ENCODE measurements at regions not wholly inside any gene's neighbourhood (a gene's known extent, or its start where the extent isn't known, plus 50 kb on each side); places are given as distances from the start of the nearest gene placed in this dataset.
"Not testable (repeated sequence)": the region's sequence is repeated elsewhere in the genome, so short reads cannot be mapped to it uniquely, and the experiment has no call there.

DNA sequence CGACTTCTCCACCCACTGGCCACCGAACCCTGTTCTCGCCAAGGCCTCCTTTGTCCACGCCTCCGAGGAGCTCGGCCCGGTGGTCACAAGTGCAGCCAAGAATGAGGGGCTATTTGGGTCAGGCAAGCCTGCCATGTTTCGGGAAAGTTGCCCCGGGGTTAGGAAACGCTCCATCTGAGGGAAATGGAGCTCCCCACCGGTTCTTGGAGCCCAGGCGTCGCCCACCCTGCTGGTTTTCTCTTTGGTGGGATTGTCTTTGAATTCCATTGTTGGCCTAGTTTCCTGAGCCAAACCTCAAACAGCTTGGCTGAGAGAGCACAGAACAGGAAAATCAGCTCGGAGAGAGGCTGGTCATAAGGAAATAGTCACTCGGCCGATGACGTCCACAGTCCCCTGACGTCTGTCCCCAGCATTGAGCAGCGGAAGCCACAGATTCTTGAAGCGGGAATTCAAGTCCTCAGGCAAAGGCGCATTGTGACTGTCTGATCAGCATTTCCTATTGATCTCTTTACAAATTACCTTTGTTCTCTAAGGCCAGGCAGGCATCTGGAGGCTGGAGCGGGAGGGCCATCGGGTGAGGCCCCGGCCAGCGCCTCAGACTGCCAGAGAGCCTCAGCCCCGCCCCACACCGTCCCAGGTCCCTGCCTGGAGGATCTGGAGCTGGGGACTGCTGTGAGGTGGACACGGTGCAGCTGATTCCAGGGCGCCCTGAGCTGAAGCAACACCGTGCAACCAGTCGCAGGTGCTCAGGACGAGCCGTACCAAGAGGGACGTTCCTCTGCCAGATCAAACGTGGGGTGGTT lies 138.6 kb downstream of the DLL1 start:
- DNase-seq (ENCODE audit: low spot score) (no peak), ATAC-seq (peak; percentile 58)

- no peak for ATAC-seq
- no peak for DNase-seq (ENCODE audit: low spot score)
Observed at GRCh38 chr6:170151804-170152123, 139.1 kb downstream of the DLL1 start.

DNA sequence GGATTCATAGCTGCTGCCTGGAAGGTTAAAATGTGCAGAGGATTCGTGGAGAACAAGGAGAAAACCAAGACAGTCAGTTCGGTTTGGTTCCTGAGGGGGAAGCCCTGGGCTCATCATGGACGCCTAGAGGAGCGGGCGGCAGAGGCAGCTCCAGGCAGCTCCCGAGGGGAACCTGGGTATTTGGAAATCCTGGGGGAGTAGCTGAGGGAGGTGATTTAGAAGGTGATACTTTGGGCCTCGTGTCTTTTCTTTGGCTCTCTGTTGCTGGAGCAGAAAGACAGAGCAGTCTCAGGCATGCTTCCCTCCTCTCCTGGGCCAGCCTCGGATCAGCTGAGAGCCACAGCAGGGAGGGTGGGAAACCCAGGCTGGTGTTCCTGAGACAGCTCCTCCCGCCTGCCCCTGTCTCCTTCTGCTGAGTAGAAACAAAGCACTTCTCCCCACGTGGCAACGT lies 139.5 kb downstream of the DLL1 start:
- no peak for DNase-seq (ENCODE audit: low spot score)
- ATAC-seq, result no peak

GRCh38 chr6:170150590-170150945 lies 140.3 kb downstream of the DLL1 start:
- DNase-seq (ENCODE audit: low spot score) (no peak), ATAC-seq (no peak)

DNA sequence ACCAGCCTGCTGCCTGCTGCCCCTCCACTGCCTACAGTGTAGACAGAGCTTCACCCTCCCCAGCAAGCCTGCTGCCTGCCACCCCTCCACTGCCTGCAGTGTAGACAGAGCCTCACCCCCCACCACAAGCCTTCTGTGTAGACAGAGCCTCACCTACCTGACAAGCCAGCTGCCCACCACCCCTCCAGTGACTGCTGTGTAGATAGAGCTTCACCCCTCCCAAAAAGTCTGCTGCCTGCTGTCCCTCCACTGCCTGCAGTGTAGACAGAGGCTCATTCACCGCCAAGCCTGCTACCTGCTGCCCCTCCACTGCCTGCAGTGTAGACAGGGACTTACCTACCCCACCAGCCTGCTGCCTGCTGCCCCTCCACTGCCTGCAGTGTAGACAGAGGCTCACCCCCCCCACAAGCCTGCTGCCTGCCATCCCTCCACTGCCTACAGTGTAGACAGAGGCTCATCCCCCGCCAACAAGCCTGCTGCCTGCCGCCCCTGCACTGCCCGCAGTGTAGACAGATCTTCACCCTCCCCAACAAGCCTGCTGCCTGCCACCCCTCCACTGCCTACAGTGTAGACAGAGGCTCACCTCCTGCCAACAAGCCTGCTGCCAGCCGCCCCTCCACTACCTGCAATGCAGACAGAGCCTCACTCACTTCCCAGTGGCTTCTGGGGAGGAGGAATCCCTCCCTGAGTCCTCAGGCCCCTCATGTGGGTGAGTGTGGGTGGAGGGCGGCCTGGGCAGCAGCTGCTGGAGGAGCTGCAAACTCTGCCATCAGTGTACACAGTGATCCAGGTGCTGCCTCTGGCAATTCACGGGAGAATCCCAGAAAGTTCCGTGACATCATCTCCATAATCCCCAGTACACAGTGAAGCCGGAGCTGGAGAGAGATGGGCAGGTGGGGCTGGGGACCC lies 140.9 kb downstream of the DLL1 start:
- DNase-seq (ENCODE audit: low spot score) (no peak), ATAC-seq (no peak)

- ATAC-seq (no peak), DNase-seq (ENCODE audit: low spot score) (no peak)
Observed at GRCh38 chr6:170148709-170149470, 142.0 kb downstream of the DLL1 start.

DNA sequence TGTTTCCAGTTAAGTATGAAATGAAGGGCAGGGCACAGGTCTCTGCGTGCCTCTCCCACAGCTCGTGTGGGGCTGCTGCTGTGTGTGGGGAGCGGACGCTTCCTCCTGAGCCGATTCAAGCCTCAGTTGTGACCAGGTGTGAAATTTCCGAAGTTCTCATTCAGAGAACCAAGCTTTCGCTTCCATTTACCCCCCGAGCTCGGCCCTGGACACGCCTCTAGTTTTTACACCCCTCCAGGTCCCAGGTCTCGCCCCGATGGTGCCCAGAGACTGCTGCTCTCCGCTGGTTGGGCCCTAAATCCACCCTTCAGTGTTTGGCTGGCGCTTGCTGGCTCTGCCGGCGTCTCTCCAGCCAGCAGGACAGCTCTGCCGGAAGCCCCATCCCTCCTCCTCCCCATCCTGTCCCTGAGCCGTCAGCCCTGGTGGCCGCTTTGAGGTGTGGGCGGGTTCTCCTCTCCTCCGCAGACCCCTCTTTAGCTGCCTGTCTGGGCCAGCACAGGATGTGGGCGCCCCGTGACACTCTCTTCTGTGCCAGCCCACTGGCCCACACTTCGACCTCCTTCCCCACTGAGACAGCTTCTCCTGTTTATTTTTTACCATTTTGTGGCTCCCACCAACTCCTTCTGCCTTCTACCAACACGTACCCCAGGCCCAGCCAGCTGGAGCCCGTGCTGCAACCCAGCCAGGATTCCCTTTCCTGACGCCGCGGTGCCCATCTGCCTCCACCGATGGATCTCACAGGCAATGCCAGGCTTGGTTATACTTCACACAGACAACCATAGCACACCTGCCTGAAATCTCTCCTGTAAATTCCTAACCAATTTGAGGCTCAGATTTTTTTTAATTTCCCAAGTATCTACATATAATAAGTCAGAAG lies 142.8 kb downstream of the DLL1 start:
- ATAC-seq, result no peak
- DNase-seq (ENCODE audit: low spot score), result no peak

- DNase-seq (ENCODE audit: low spot score) (no peak), ATAC-seq (no peak)
Observed at GRCh38 chr6:170147056-170147787, 143.7 kb downstream of the DLL1 start.

DNA sequence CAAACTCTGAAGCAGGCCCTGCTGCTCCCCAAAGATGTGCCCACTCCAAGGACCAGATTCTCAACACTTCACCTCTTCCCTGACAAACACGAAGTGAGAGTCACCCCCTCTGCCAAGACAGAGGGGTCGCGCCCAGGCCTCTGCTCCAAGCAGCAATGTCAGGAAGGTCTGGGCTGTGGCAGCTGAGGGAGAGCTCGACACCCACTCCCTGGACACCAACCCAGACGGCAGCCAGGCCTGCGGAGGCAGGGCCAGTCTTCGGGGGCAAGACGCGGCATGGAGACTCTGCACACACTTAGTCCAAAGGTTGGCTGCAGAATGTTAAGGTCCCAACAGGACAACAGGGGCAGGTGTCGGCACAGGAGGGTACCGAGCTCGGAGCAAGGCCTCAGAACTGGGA lies 144.2 kb downstream of the DLL1 start:
- no peak for DNase-seq (ENCODE audit: low spot score)

GRCh38 chr6:170146131-170146530 lies 144.7 kb downstream of the DLL1 start:
- not testable (repeated sequence) for ATAC-seq; DNase-seq (ENCODE audit: low spot score)

More for the DNA sequence above, 144.2 kb downstream of the DLL1 start:
- no peak for ATAC-seq

GRCh38 chr6:170145716-170146115 lies 145.2 kb downstream of the DLL1 start:
- ATAC-seq, result peak; percentile 8
- not testable (repeated sequence) for DNase-seq (ENCODE audit: low spot score)

- DNase-seq (ENCODE audit: low spot score) (peak; percentile 81), ATAC-seq (peak; percentile 96)
Observed at GRCh38 chr6:170145272-170145592, 145.6 kb downstream of the DLL1 start.

- ATAC-seq, result peak; percentile 48
- DNase-seq (ENCODE audit: low spot score), result no peak
Observed at GRCh38 chr6:170144571-170145271, 146.2 kb downstream of the DLL1 start.

GRCh38 chr6:170143401-170144150 lies 147.3 kb downstream of the DLL1 start:
- ATAC-seq, result no peak

DNA sequence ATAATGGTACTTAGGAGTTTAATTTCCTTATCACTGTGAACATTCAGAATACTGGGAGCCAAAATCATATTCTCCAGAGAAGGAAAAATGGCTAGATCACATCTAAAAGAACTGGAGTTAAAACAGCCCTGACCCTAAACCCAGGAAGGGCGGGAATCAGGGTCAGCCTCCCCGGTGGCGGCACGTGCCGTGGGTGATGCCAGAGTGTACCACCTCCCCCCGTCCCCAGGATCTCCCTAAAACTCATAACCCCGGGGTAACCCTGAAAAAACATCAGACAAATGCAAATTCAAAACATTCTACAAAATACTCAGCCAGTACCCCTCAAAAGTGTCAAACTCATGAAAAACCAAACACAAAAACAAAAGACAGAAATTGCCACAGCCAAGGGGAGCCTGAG lies 148.3 kb downstream of the DLL1 start:
- ATAC-seq (no peak), DNase-seq (ENCODE audit: low spot score) (no peak)

More at GRCh38 chr6:170143401-170144150, 147.3 kb downstream of the DLL1 start:
- no peak for DNase-seq (ENCODE audit: low spot score)

- not testable (repeated sequence) for ATAC-seq; DNase-seq (ENCODE audit: low spot score)
Observed at GRCh38 chr6:170141061-170141460, 149.8 kb downstream of the DLL1 start.

DNA sequence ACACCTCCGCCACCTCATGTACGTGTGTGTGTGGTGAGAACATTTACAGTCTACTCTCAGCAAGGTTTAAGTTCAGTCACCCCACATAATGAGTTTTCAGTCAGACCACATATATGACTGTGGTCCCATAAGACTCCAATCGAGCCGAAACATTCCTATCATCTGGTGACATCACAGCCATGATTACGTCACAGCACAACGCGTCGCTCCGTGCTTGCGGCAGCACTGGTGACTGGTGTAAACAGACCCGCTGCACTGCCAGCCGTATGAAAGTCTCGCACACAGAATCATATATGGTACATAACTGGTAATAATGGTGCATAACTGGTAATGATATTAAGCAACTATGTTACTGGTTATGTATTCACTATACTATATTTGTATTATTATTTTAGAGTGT lies 150.7 kb downstream of the DLL1 start:
- no peak for ATAC-seq
- no peak for DNase-seq (ENCODE audit: low spot score)

- ATAC-seq, result no peak
- DNase-seq (ENCODE audit: low spot score), result no peak
Observed at GRCh38 chr6:170139531-170139930, 151.3 kb downstream of the DLL1 start.
